ENCODE measurements at regions not wholly inside any gene's neighbourhood (a gene's known extent, or its start where the extent isn't known, plus 50 kb on each side); places are given as distances from the start of the nearest gene placed in this dataset.

DNA sequence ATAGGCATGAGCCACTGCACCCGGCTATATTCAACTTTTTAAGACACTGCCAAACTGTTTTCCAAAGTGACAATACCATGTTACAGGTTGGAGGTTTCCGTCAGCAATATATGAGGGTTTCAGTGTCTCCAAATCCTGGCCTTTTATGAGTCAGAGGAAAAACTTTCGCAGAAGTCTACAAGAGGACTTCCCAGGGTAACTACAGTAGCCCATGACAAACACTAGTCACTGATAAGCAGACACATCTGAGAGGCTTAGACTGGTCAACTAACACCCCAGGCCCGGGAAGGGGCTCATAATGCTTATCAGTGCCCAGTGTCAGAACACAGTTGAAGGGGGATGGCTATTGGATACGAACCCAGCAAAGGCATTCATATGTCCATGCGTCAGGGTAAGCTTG lies 85.4 kb downstream of the SOX4 start:
- Histone ChIP-seq H2AFZ (ENCODE audit: low read length) (no peak overlapping the region), H3K79me2 (ENCODE audit: low read length) (no peaks in the 10 kb centered on the region), H3K4me3 (ENCODE audit: low read length) (no peak overlapping the region), H4K20me1 (ENCODE audit: insufficient read depth, low read length) (no peaks in the 10 kb centered on the region), H3K4me2 (ENCODE audit: low read depth, low read length) (no peak overlapping the region), H3K27ac (ENCODE audit: low read length) (no peak overlapping the region), H3F3A (ENCODE audit: insufficient read depth, low read length) (no peaks in the 10 kb centered on the region), H3K9me3 (replicated peaks; ENCODE audit: insufficient read depth, low read length) (no peaks in the 10 kb centered on the region), H3K36me3 (replicated peaks; ENCODE audit: insufficient read depth, low read length) (no peaks in the 10 kb centered on the region), H3K4me1 (ENCODE audit: low read length) (no peaks in the 10 kb centered on the region), H3K9ac (ENCODE audit: low read length) (no peak overlapping the region), H3K27me3 (replicated peaks; ENCODE audit: insufficient read depth, low read length) (no peaks in the 10 kb centered on the region), H3K9me2 (replicated peaks; ENCODE audit: insufficient read depth, low read length) (no peaks in the 10 kb centered on the region)
- TF ChIP-seq EZH2 (optimal IDR thresholded peaks at IDR 0.05; ENCODE audit: low read depth, low read length): no peak
- TF ChIP-seq EZH2phosphoT487 (IDR thresholded peaks at IDR 0.05; ENCODE audit: low read length): no peak
- TF ChIP-seq, protein P1, sequence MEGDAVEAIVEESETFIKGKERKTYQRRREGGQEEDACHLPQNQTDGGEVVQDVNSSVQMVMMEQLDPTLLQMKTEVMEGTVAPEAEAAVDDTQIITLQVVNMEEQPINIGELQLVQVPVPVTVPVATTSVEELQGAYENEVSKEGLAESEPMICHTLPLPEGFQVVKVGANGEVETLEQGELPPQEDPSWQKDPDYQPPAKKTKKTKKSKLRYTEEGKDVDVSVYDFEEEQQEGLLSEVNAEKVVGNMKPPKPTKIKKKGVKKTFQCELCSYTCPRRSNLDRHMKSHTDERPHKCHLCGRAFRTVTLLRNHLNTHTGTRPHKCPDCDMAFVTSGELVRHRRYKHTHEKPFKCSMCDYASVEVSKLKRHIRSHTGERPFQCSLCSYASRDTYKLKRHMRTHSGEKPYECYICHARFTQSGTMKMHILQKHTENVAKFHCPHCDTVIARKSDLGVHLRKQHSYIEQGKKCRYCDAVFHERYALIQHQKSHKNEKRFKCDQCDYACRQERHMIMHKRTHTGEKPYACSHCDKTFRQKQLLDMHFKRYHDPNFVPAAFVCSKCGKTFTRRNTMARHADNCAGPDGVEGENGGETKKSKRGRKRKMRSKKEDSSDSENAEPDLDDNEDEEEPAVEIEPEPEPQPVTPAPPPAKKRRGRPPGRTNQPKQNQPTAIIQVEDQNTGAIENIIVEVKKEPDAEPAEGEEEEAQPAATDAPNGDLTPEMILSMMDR (IDR thresholded peaks at IDR 0.05; ENCODE audit: low read length): no peak
- no peak for DNase-seq

DNA sequence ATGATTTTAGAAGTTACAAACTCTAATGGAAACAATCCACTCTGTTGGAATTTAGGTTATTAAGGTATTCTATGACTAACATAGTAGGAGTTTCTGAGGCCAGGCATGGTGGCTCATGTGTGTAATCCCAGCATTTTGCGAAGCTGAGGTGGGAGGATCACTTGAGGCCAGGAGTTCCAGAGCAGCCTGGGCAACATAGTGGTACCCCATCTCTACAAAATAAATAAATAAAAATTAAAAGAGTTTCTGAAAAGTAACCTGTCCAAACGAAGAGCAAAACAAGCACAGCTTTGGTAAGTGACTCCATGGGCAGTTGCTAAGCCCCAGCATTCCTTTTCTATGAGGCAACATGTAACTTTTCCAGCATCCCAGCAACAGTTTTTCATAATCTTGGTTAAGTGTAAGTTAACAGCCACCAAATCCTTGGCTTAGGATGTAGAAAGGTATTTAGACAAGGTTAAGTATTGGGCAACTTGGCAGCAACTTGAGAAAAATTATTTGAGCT lies 86.3 kb downstream of the SOX4 start:
- no peaks in the 10 kb centered on the region for H3K9me3 ChIP-seq (replicated peaks; ENCODE audit: insufficient read depth, low read length)
- TF ChIP-seq EZH2 (optimal IDR thresholded peaks at IDR 0.05; ENCODE audit: low read depth, low read length) (no peak), EZH2phosphoT487 (IDR thresholded peaks at IDR 0.05; ENCODE audit: low read length) (no peak)
- TF ChIP-seq, protein P1 (IDR thresholded peaks at IDR 0.05; ENCODE audit: low read length): no peak
- H3K79me2 ChIP-seq (ENCODE audit: low read length): no peaks in the 10 kb centered on the region
- no peaks in the 10 kb centered on the region for H3K9me2 ChIP-seq (replicated peaks; ENCODE audit: insufficient read depth, low read length)
- no peak overlapping the region for H2AFZ ChIP-seq (ENCODE audit: low read length)
- no peak for DNase-seq
- no peaks in the 10 kb centered on the region for H3K27me3 ChIP-seq (replicated peaks; ENCODE audit: insufficient read depth, low read length)
- no peaks in the 10 kb centered on the region for H3K36me3 ChIP-seq (replicated peaks; ENCODE audit: insufficient read depth, low read length)
- no peaks in the 10 kb centered on the region for H3F3A ChIP-seq (ENCODE audit: insufficient read depth, low read length)
- H3K4me2 ChIP-seq (ENCODE audit: low read depth, low read length): no peak overlapping the region
- H3K9ac ChIP-seq (ENCODE audit: low read length): no peak overlapping the region
- H4K20me1 ChIP-seq (ENCODE audit: insufficient read depth, low read length): no peaks in the 10 kb centered on the region
- no peak overlapping the region for H3K27ac ChIP-seq (ENCODE audit: low read length)
- no peak overlapping the region for H3K4me3 ChIP-seq (ENCODE audit: low read length)
- H3K4me1 ChIP-seq (ENCODE audit: low read length): no peaks in the 10 kb centered on the region

- Histone ChIP-seq H3K27ac (ENCODE audit: low read length) (no peak overlapping the region), H2AFZ (ENCODE audit: low read length) (no peak overlapping the region), H3K36me3 (replicated peaks; ENCODE audit: insufficient read depth, low read length) (no peaks in the 10 kb centered on the region), H3K79me2 (ENCODE audit: low read length) (no peaks in the 10 kb centered on the region), H3K9me2 (replicated peaks; ENCODE audit: insufficient read depth, low read length) (no peaks in the 10 kb centered on the region), H3K9me3 (replicated peaks; ENCODE audit: insufficient read depth, low read length) (no peaks in the 10 kb centered on the region), H4K20me1 (ENCODE audit: insufficient read depth, low read length) (no peaks in the 10 kb centered on the region), H3K4me3 (ENCODE audit: low read length) (no peak overlapping the region), H3K4me1 (ENCODE audit: low read length) (no peaks in the 10 kb centered on the region), H3F3A (ENCODE audit: insufficient read depth, low read length) (no peaks in the 10 kb centered on the region), H3K4me2 (ENCODE audit: low read depth, low read length) (no peak overlapping the region), H3K27me3 (replicated peaks; ENCODE audit: insufficient read depth, low read length) (no peaks in the 10 kb centered on the region), H3K9ac (ENCODE audit: low read length) (no peak overlapping the region)
- DNase-seq: no peak
- TF ChIP-seq EZH2 (optimal IDR thresholded peaks at IDR 0.05; ENCODE audit: low read depth, low read length): no peak
- TF ChIP-seq EZH2phosphoT487 (IDR thresholded peaks at IDR 0.05; ENCODE audit: low read length): no peak
- TF ChIP-seq, protein P1 (IDR thresholded peaks at IDR 0.05; ENCODE audit: low read length): no peak
These were observed 87.1 kb downstream of the SOX4 start for GRCh38 chr6:21680611-21681010.

Data from MM.1S (cell line).